ENCODE measurements at regions not wholly inside any gene's neighbourhood (a gene's known extent, or its start where the extent isn't known, plus 50 kb on each side); places are given as distances from the start of the nearest gene placed in this dataset.
A peak's percentile ranks its signal among the peaks of the same experiment; 100 is the strongest.

- no peaks in the 10 kb centered on the region for H3K79me1 ChIP-seq (ENCODE audit: low read depth in 1 of 2, low read length in 2 of 2)
- no peak overlapping the region for H3K4me3 ChIP-seq (ENCODE audit: insufficient read depth, low read depth, low read length)
- H4K20me1 ChIP-seq (ENCODE audit: insufficient read depth, low read length): no peaks in the 10 kb centered on the region
- no peak overlapping the region for H2BK20ac ChIP-seq (ENCODE audit: low read depth, low read length)
- H3K4me1 ChIP-seq (ENCODE audit: control insufficient read depth, insufficient read depth, low read length): peaks cover 3% of the 10 kb centered on the region
- dilution Hi-C loops (cut with HindIII; ENCODE audit: low sequenced_read_pairs, unreplicated experiment): no loop called here
- no peak overlapping the region for H3K4me2 ChIP-seq (ENCODE audit: low read depth, low read length)
- H2BK5ac ChIP-seq (ENCODE audit: low read depth, low read length, poor library complexity, severe bottlenecking): no peak overlapping the region
- H3K14ac ChIP-seq (replicated peaks; ENCODE audit: low read depth, low read length): no peak overlapping the region
- CTCF ChIA-PET: interaction anchor here (1.0 kb wide), 1 partner anchor 10 kb away, joined by 3 read pairs; no protein-coding TSS in a partner anchor
- WGBS, 2 experiments (ENCODE audit: extremely low coverage in 2 of 2, insufficient read length in 1 of 2): no CpG with 5 or more reads among the region's 6 CpGs
- no peaks in the 10 kb centered on the region for H3K9me3 ChIP-seq (ENCODE audit: control insufficient read depth, insufficient read depth, low read length)
- no peak overlapping the region for H3K18ac ChIP-seq (ENCODE audit: low read depth, low read length)
- no peak overlapping the region for H2BK15ac ChIP-seq (ENCODE audit: low read depth, low read length)
- no peak overlapping the region for H3K9ac ChIP-seq (ENCODE audit: low read depth, low read length)
- TF ChIP-seq CTCF (conservative IDR thresholded peaks at IDR 0.05; ENCODE audit: low read depth, low read length) (no peak), CEBPB (IDR thresholded peaks at IDR 0.05; ENCODE audit: low read depth, low read length) (peak; percentile 50), RFX5 (IDR thresholded peaks at IDR 0.05; ENCODE audit: low read depth, low read length) (no peak), FOS (IDR thresholded peaks at IDR 0.05; ENCODE audit: low read depth, low read length) (no peak), NFE2L2 (IDR thresholded peaks at IDR 0.05; ENCODE audit: low read depth, low read length) (no peak), RCOR1 (IDR thresholded peaks at IDR 0.05; ENCODE audit: insufficient replicate concordance, low read length) (no peak), RAD21 (IDR thresholded peaks at IDR 0.05; ENCODE audit: low read length) (no peak), MAZ (IDR thresholded peaks at IDR 0.05; ENCODE audit: borderline replicate concordance, low read depth, low read length) (no peak), POLR2A (IDR thresholded peaks at IDR 0.05; ENCODE audit: low read depth, low read length) (no peak), MAFK (IDR thresholded peaks at IDR 0.05; ENCODE audit: low read depth, low read length) (peak; percentile 72), SMC3 (IDR thresholded peaks at IDR 0.05; ENCODE audit: low read depth, low read length) (no peak), BHLHE40 (IDR thresholded peaks at IDR 0.05; ENCODE audit: low read depth, low read length) (no peak), MXI1 (IDR thresholded peaks at IDR 0.05; ENCODE audit: borderline replicate concordance, low read depth, low read length) (no peak), ELK1 (IDR thresholded peaks at IDR 0.05; ENCODE audit: borderline replicate concordance, low read depth, low read length) (no peak), USF2 (IDR thresholded peaks at IDR 0.05; ENCODE audit: low read depth, low read length) (no peak), CHD1 (IDR thresholded peaks at IDR 0.05; ENCODE audit: low read depth, low read length) (no peak)
- no peak overlapping the region for H2AK9ac ChIP-seq (replicated peaks; ENCODE audit: low read depth, low read length, poor library complexity)
- H2AK5ac ChIP-seq (ENCODE audit: low read depth, low read length): no peak overlapping the region
- no peak overlapping the region for H3K23ac ChIP-seq (ENCODE audit: low read depth, low read length)
- no peak overlapping the region for H4K5ac ChIP-seq (ENCODE audit: low read depth, low read length)
- no peaks in the 10 kb centered on the region for H3K36me3 ChIP-seq (ENCODE audit: control insufficient read depth, insufficient read depth, low read length)
- H3K9me1 ChIP-seq (ENCODE audit: insufficient read depth, low read length): no peaks in the 10 kb centered on the region
- in situ Hi-C loops (cut with MboI; ENCODE audit: low sequenced_read_pairs): no loop called here
- no peak overlapping the region for H3K4ac ChIP-seq (ENCODE audit: low read depth, low read length)
- BruUV-seq (replicated peaks): no TSS peak
- H3K27me3 ChIP-seq (ENCODE audit: control insufficient read depth, insufficient read depth, low read length): no peaks in the 10 kb centered on the region
- no peak overlapping the region for H2AFZ ChIP-seq (replicated peaks; ENCODE audit: low read length, poor library complexity)
- DNase-seq: peak; percentile 43
- H4K8ac ChIP-seq (ENCODE audit: low read depth in 2 of 2, low read length in 2 of 2): no peak overlapping the region
- H4K91ac ChIP-seq (ENCODE audit: insufficient read depth, low read depth, low read length): no peak overlapping the region
- no peak for ATAC-seq (ENCODE audit: low read depth)
- no peak overlapping the region for H3K56ac ChIP-seq (ENCODE audit: extremely low read depth, insufficient read depth, low read length)
- POLR2A ChIA-PET (ENCODE audit: unreplicated experiment): no interaction called here
- intact Hi-C loops (cut with micrococcal nuclease): no loop called here
- H3K27ac ChIP-seq (ENCODE audit: insufficient read depth, low read length): no peak overlapping the region
- no peak overlapping the region for H2BK120ac ChIP-seq (ENCODE audit: low read depth, low read length)
Observed at GRCh38 chr11:128240546-128240945, 346.8 kb downstream of the ETS1 start.
